H1 (cell line): ENCODE measurements at regions not wholly inside any gene's neighbourhood (a gene's known extent, or its start where the extent isn't known, plus 50 kb on each side); places are given as distances from the start of the nearest gene placed in this dataset.

ENCODE experiments used
- CEBPB ChIP-seq: IDR thresholded peaks from 2 replicates; pipeline ENCODE4 v1.6.1; 2012; ENCODE audit warnings: low read depth, low read length
- CREB1 ChIP-seq: IDR thresholded peaks from 2 replicates; pipeline ENCODE4 v1.6.1; 2012; ENCODE audit warnings: inconsistent platforms
- CTCF ChIP-seq, 3 experiments: IDR thresholded peaks; 1 replicate in 2 of 3; 2 replicates in 1 of 3; pipeline versions ENCODE4 v1.5.1 to v1.6.1; 2011; ENCODE audit warnings: low read length in 3 of 3, mild to moderate bottlenecking in 3 of 3, inconsistent platforms in 2 of 3, low read depth in 1 of 3, moderate library complexity in 1 of 3; ENCODE audit not compliant: insufficient read depth in 1 of 3; ENCODE audit errors: control extremely low read depth in 1 of 3
- EP300 ChIP-seq, 2 experiments: IDR thresholded peaks; 1 replicate in 1 of 2; 2 replicates in 1 of 2; pipeline ENCODE4 v1.6.1; 2011 to 2012; ENCODE audit warnings: low read depth in 2 of 2, low read length in 2 of 2, mild to moderate bottlenecking in 2 of 2, borderline replicate concordance in 1 of 2, inconsistent platforms in 1 of 2, moderate library complexity in 1 of 2
- EZH2 ChIP-seq: fragments of 200-600 bp; sonication (generic); IDR thresholded peaks from 2 replicates; pipeline ENCODE4 v1.7.1; 2012; ENCODE audit warnings: low read depth, mild to moderate bottlenecking, moderate library complexity, low read length, inconsistent platforms; ENCODE audit not compliant: severe bottlenecking
- GABPA ChIP-seq: IDR thresholded peaks from 2 replicates; pipeline ENCODE4 v1.6.1; 2011; ENCODE audit warnings: mild to moderate bottlenecking, low read length, moderate library complexity, borderline replicate concordance; ENCODE audit not compliant: insufficient read depth
- GTF2F1 ChIP-seq: IDR thresholded peaks from 2 replicates; pipeline ENCODE4 v1.6.1; 2012; ENCODE audit warnings: low read depth, low read length, improper control_type of control experiment, borderline replicate concordance
- POLR2A ChIP-seq, 2 experiments: IDR thresholded peaks; 1 replicate in 1 of 2; 2 replicates in 1 of 2; pipeline ENCODE4 v1.6.1; 2011; ENCODE audit warnings: low read depth in 2 of 2, low read length in 2 of 2, mild to moderate bottlenecking in 2 of 2; ENCODE audit errors: control extremely low read depth in 1 of 2
- POLR2AphosphoS5 ChIP-seq: IDR thresholded peaks from 2 replicates; pipeline ENCODE4 v1.6.1; 2011; ENCODE audit warnings: low read depth, low read length

GRCh38 chr4:27717431-27717755 lies 856.8 kb downstream of the STIM2 start:
- no peak for TF ChIP-seq CTCF (IDR thresholded peaks at IDR 0.05; ENCODE audit: control extremely low read depth in 1 of 3, insufficient read depth in 1 of 3, low read depth in 1 of 3, low read length in 3 of 3)
- TF ChIP-seq GTF2F1: no peak
- no peak for TF ChIP-seq CREB1
- TF ChIP-seq POLR2AphosphoS5: no peak
- TF ChIP-seq CEBPB: no peak
- no peak for TF ChIP-seq GABPA
- TF ChIP-seq POLR2A (IDR thresholded peaks at IDR 0.05; ENCODE audit: control extremely low read depth in 1 of 2, low read depth in 2 of 2, low read length in 2 of 2): no peak
- no peak for TF ChIP-seq EZH2
- TF ChIP-seq EP300 (IDR thresholded peaks at IDR 0.05; ENCODE audit: borderline replicate concordance in 1 of 2, low read depth in 2 of 2, low read length in 2 of 2): no peak
